Stimulated activated CD4-positive, alpha-beta T cell treated with anti-CD3 and anti-CD28 coated beads, Interleukin-15, amount 100 ng/mL, for 48 hours (primary cell): ENCODE measurements at regions not wholly inside any gene's neighbourhood (a gene's known extent, or its start where the extent isn't known, plus 50 kb on each side); places are given as distances from the start of the nearest gene placed in this dataset.

ENCODE experiments used
- DNase-seq, 2 donors: peaks; one replicate each; pipeline ENCODE4 v3.0.0-alpha.2; 2020; ENCODE audit warnings: low read depth in 2 of 2

DNA sequence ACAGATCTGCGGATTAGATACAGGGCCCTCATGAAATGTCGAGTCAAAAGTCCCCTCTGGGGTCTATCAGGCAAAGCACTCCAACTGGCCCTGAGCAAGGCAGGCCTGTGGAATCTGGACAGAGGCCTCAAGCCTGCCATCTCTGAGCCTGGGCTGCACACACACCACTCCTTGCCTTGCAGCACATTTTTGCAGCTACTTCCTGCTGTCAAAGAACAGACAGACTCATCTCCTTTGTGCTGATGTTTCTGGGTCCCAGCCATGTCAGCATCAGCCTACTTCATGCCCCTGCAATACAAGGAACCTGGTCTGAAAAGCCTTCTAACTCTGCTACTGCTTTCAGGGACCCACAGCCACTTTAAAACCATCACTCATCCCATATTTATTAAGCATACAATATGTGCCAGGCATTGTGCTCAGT is 60.6 kb upstream of the IL12A start:
- no peak for DNase-seq

DNA sequence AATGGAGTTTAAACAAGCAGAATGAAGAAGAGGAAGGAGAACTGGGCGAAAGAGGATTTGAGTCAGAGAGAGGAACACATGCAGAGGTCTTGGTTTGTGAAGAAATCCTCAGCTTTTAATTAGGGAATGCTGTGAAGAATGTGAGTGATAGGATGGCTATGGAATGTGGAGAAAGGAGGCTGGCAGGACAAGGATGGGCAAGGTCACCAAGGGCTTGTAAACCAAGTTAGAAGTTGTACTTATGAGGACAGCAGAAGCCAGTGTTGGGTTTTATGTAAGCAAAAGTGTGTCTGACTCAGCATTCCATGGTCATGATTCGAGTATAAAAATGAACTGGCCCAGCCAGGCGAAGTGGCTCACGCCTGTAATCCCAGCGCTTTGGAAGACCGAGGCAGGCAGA is 60.0 kb upstream of the IL12A start:
- DNase-seq: no peak

DNA sequence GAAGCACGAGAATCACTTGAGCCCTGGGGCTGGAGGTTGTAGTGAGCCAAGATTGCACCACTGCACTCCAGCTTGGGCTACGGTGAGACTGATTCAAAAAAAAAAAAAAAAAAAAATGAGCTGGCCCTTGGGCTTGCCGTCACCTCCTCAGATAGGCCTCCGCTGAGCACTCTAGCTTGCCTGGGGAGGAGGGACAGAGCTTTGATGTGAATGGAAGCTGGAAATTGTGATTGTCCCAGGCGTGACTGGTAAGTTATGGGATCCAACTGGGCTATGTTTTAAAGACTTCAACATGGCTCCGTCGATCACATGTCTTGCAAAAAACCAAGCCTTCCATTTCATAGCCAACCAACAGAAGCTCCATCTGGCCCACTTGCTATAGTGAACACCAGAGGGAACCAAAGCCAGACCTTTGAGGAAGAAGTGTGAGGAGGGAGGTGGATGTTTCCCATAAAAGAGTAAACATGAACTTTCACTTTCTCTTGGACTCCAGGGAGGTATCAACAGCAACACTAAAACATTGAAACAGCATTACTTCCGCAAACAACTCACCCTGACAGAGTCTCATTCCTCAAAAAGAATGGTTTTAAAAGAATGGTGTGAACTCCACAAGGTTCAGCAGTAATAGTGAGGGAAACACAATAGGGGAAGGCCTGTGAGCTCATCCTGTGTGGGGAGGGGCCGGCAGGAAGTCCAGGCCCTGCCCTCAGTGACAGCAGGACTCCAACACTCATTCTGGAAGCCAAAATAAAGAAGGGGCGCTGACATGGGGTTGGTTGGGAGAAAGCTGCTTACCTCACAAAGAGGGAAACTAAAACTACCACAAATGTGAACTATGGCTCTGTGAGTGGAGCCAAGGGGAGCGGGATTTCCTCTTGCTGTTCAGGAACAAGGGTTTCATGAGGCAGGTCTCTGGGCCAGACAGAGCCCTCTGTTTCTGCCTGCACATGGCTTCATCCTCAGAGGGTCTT is 59.2 kb upstream of the IL12A start:
- no peak for DNase-seq

DNA sequence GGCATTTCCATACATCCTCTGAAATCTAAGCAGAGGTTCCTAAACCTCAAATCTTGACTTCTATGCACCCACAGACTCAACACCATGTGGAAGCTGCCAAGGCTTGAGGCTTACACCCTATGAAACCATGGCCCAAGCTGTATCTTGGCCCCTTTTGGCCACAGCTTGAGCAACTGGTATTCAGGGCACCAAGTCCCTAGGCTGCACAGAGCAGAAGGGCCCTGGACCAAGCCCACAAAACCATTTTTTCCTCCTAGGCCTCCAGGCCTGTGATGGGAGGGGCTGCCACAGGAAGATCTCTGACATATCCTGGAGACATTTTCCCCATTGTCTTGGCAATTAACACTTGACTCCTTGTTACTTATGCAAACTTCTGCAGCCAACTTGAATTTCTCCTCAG is 54.4 kb upstream of the IL12A start:
- no peak for DNase-seq

DNA sequence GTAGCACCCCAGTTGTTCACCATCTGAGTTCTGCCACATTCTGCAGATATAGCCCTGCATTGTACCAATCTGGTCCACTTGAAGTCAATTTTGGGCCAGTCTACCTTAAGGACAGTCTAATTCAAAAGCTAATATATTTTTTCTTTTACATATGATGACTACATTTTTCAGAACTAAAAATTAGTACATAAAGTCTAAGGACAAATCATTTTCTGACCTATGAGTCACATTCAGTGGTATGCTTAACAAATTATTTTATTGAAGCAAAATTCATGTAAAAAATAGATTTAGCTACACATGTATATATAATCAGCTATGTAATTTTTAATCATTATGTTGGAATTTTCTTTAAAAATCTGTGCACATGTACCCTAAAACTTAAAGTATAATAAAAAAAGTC is 52.1 kb upstream of the IL12A start:
- DNase-seq: no peak

DNA sequence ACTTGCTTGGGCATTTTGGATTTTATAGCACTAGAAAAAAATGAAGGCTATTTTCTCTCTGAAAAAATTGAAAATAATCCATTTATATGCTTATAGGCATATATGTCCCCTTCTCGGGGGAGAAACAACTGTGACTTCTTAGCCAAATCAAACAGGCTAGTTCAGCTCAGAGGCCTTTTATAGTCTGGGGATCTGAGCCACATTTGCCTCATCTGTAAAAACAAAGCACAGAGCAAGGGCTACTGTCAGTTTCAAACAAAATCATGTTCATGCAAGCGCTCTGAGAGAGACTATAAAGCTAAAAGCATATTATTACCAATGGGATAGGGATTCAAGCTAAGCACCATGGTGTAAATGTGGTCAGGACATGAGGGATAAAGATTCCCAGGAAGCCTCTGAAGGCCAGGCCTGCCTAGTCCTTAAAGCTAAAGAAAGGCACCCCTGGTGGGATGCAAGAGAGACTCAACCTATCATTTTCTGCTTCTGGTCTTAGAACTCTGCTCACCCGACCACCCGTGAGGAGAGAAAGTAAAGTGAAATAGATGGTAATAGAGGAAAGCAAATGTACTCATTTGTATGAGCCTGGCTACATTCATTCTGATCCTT is 51.0 kb upstream of the IL12A start:
- no peak for DNase-seq

DNA sequence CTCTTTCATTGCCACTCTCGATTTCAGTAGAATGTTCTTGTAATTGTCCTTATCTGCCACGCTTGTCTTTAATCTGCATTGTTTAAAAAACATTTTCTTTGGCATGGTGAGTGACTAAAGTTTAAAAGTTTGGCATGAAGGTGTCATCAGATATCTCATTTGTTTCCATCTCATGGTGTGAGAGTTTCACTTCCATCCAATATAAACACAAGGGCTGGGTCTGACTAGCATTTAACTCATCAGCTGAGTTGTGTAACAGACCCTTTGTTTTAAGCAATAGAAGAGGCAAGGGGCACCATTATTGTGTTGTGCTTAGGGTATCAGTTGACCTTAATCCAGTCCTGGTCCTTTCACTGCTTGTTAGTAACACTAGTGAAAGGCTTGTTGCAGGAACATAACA is 49.9 kb upstream of the IL12A start:
- DNase-seq: no peak
